ENCODE measurements at regions not wholly inside any gene's neighbourhood (a gene's known extent, or its start where the extent isn't known, plus 50 kb on each side); places are given as distances from the start of the nearest gene placed in this dataset.

- TF ChIP-seq, protein P1, sequence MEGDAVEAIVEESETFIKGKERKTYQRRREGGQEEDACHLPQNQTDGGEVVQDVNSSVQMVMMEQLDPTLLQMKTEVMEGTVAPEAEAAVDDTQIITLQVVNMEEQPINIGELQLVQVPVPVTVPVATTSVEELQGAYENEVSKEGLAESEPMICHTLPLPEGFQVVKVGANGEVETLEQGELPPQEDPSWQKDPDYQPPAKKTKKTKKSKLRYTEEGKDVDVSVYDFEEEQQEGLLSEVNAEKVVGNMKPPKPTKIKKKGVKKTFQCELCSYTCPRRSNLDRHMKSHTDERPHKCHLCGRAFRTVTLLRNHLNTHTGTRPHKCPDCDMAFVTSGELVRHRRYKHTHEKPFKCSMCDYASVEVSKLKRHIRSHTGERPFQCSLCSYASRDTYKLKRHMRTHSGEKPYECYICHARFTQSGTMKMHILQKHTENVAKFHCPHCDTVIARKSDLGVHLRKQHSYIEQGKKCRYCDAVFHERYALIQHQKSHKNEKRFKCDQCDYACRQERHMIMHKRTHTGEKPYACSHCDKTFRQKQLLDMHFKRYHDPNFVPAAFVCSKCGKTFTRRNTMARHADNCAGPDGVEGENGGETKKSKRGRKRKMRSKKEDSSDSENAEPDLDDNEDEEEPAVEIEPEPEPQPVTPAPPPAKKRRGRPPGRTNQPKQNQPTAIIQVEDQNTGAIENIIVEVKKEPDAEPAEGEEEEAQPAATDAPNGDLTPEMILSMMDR (IDR thresholded peaks at IDR 0.05): no peak
- TF ChIP-seq POLR2A (IDR thresholded peaks at IDR 0.05): no peak
These were observed 134.7 kb downstream of the GADD45G start for GRCh38 chr9:89739511-89739910.
